ENCODE measurements at regions not wholly inside any gene's neighbourhood (a gene's known extent, or its start where the extent isn't known, plus 50 kb on each side); places are given as distances from the start of the nearest gene placed in this dataset.

DNA sequence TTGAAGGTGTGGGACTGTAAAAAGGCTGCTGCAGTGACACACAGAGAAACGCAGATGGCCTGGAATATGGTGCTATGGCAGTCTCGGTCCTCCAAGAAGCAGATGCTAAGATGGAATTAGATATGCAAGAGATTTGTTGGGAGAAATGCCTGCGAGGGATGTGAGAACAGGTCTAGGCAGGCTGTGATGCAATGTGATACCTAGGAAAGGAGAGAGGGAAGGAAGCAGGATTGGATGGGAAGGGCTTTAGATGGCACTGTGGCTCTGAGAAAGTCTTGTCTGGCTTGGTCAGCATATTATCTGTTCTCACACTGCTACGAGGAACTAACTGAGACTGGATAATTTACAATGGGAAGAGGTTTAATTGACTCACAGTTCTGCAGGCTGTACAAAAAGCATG is 374.4 kb downstream of the BCAT1 start:
- no peak overlapping the region for H2AFZ ChIP-seq (ENCODE audit: low read length)
- no peaks in the 10 kb centered on the region; a peak in 1 of 5 replicates for H3K27me3 ChIP-seq (ENCODE audit: control insufficient read depth in 1 of 2, insufficient read depth in 2 of 2, low read length in 2 of 2)
- H4K20me1 ChIP-seq (ENCODE audit: insufficient read depth, low read length): no peaks in the 10 kb centered on the region
- CTCF ChIA-PET (ENCODE audit: low intra/inter-chr PET ratio, low total read pairs): no interaction called here
- 15% methylated on average over 4 of the region's 4 CpGs for WGBS (ENCODE audit: low lambda C conversion rate)
- H3K27ac ChIP-seq (ENCODE audit: extremely low read length, insufficient read depth, low read length): no peak overlapping the region
- no peak overlapping the region for H3K9ac ChIP-seq (ENCODE audit: insufficient read depth, low read depth, low read length)
- no peaks in the 10 kb centered on the region for H3K4me1 ChIP-seq (ENCODE audit: insufficient read depth, low read length)
- H3K9me3 ChIP-seq (ENCODE audit: low read length): no peaks in the 10 kb centered on the region
- POLR2A ChIA-PET: no interaction called here
- no TSS peak for BruUV-seq (replicated peaks)
- FAIRE-seq (no peak), DNase-seq (ENCODE audit: low spot score) (no peak), ATAC-seq (no peak)
- H3K36me3 ChIP-seq (replicated peaks in 1 of 2; ENCODE audit: control insufficient read depth in 1 of 2, insufficient read depth in 2 of 2, low read length in 2 of 2): no peaks in the 10 kb centered on the region
- intact Hi-C loops (cut with micrococcal nuclease; ENCODE audit: unreplicated experiment) (no loop called here), in situ Hi-C loops (cut with HindIII; ENCODE audit: extremely low pct_ligation_motif_present, low pct_unique_long_range_greater_than_20kb) (loop anchor here (25.0 kb wide), 1 partner anchor 562 kb away; no protein-coding TSS in a partner anchor)
- H3K4me2 ChIP-seq (ENCODE audit: low read depth, low read length): no peak overlapping the region
- TF ChIP-seq GPN1 (CRISPR knock-in tag; IDR thresholded peaks at IDR 0.05; ENCODE audit: borderline replicate concordance): no peak
- 0 out of 2 replicates have a peak, but pooled peaks have one; percentile 3 for TF ChIP-seq STAG1 (CRISPR knock-in tag; IDR thresholded peaks at IDR 0.05)
- H3K79me2 ChIP-seq (ENCODE audit: insufficient read depth, low read length): no peaks in the 10 kb centered on the region
- H3K4me3 ChIP-seq (replicated peaks in 1 of 3; ENCODE audit: insufficient read depth in 1 of 3, low read depth in 2 of 3, low read length in 3 of 3): no peak overlapping the region

DNA sequence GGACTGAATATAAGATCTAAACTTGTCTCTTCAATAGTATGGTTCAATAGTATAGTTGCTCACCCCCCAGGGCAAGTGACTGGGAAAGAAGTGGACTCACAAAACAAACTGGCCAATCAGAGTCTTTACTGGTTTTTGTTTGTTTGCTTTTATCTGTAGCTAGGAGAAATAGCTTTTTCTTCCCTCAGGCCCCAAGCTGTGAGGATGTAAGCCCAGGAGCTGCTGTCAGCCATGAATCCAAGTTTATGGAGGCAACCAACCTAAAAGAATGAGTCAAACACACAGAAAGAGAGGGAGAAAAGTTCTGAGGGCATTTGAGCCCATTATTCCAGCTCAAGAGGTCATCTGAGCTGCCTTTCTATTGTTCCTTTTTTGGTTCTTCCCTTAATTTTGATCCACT is 375.3 kb downstream of the BCAT1 start:
- Histone ChIP-seq H3K4me2 (ENCODE audit: low read depth, low read length) (no peak overlapping the region), H3K9ac (ENCODE audit: insufficient read depth, low read depth, low read length) (no peak overlapping the region), H3K9me3 (ENCODE audit: low read length) (no peaks in the 10 kb centered on the region), H3K4me1 (ENCODE audit: insufficient read depth, low read length) (no peaks in the 10 kb centered on the region), H4K20me1 (ENCODE audit: insufficient read depth, low read length) (no peaks in the 10 kb centered on the region), H2AFZ (ENCODE audit: low read length) (no peak overlapping the region), H3K79me2 (ENCODE audit: insufficient read depth, low read length) (no peaks in the 10 kb centered on the region), H3K27me3 (ENCODE audit: control insufficient read depth in 1 of 2, insufficient read depth in 2 of 2, low read length in 2 of 2) (no peaks in the 10 kb centered on the region; a peak in 1 of 5 replicates), H3K4me3 (replicated peaks in 1 of 3; ENCODE audit: insufficient read depth in 1 of 3, low read depth in 2 of 3, low read length in 3 of 3) (no peak overlapping the region), H3K36me3 (replicated peaks in 1 of 2; ENCODE audit: control insufficient read depth in 1 of 2, insufficient read depth in 2 of 2, low read length in 2 of 2) (no peaks in the 10 kb centered on the region), H3K27ac (ENCODE audit: extremely low read length, insufficient read depth, low read length) (no peak overlapping the region)
- POLR2A ChIA-PET: no interaction called here
- no peak for TF ChIP-seq ZNF263 (CRISPR knock-in tag; IDR thresholded peaks at IDR 0.05)
- no peak for FAIRE-seq
- DNase-seq (ENCODE audit: low spot score): no peak
- no TSS peak for BruUV-seq (replicated peaks)
- CTCF ChIA-PET (ENCODE audit: low intra/inter-chr PET ratio, low total read pairs): no interaction called here
- ATAC-seq: no peak
- in situ Hi-C loops (cut with HindIII; ENCODE audit: extremely low pct_ligation_motif_present, low pct_unique_long_range_greater_than_20kb) (loop anchor here (25.0 kb wide), 1 partner anchor 561 kb away; no protein-coding TSS in a partner anchor), intact Hi-C loops (cut with micrococcal nuclease; ENCODE audit: unreplicated experiment) (no loop called here)

DNA sequence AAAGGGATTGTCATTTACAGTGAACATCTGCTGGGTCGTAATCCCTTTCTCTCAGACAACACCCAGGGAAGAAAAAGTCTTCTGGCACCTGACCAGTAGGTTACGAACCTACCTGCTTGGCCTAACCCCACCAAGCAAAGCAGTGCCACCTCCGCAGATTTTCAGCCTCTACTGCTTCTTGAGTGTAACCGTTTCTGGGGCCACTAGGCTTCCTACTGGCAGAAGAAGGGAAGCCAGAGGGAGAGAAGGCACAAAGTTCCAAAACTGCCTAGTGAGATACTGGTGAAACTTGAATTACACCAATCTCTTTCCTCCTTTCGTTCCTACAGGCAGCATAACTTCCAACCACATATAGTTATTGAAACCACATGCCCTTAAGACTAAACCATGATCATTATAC is 383.6 kb downstream of the BCAT1 start:
- Histone ChIP-seq H3K9me3 (ENCODE audit: low read length) (no peaks in the 10 kb centered on the region), H4K20me1 (ENCODE audit: insufficient read depth, low read length) (no peaks in the 10 kb centered on the region), H3K79me2 (ENCODE audit: insufficient read depth, low read length) (no peaks in the 10 kb centered on the region), H3K4me2 (ENCODE audit: low read depth, low read length) (no peak overlapping the region), H3K27ac (ENCODE audit: extremely low read length, insufficient read depth, low read length) (no peak overlapping the region), H3K4me3 (replicated peaks in 1 of 3; ENCODE audit: insufficient read depth in 1 of 3, low read depth in 2 of 3, low read length in 3 of 3) (no peak overlapping the region), H3K4me1 (ENCODE audit: insufficient read depth, low read length) (peaks cover 23% of the 10 kb centered on the region), H3K36me3 (replicated peaks in 1 of 2; ENCODE audit: control insufficient read depth in 1 of 2, insufficient read depth in 2 of 2, low read length in 2 of 2) (no peaks in the 10 kb centered on the region), H3K27me3 (ENCODE audit: control insufficient read depth in 1 of 2, insufficient read depth in 2 of 2, low read length in 2 of 2) (peaks cover 2 to 44% of the 10 kb centered on the region in 2 experiments), H2AFZ (ENCODE audit: low read length) (no peak overlapping the region), H3K9ac (ENCODE audit: insufficient read depth, low read depth, low read length) (no peak overlapping the region)
- DNase-seq (ENCODE audit: low spot score) (no peak), ATAC-seq (no peak), FAIRE-seq (no peak)
- no peak for TF ChIP-seq NR2C2 (CRISPR knock-in tag; IDR thresholded peaks at IDR 0.05; ENCODE audit: borderline replicate concordance)
- in situ Hi-C loops (cut with HindIII; ENCODE audit: extremely low pct_ligation_motif_present, low pct_unique_long_range_greater_than_20kb): loop anchor here (25.0 kb wide), 1 partner anchor 553 kb away; no protein-coding TSS in a partner anchor
- intact Hi-C loops (cut with micrococcal nuclease; ENCODE audit: unreplicated experiment): no loop called here
- POLR2A ChIA-PET: no interaction called here
- BruUV-seq (replicated peaks): no TSS peak
- CTCF ChIA-PET (ENCODE audit: low intra/inter-chr PET ratio, low total read pairs): no interaction called here
- 63% methylated on average over 5 of the region's 5 CpGs for WGBS (ENCODE audit: low lambda C conversion rate)

Data from HepG2 (cell line).